SU-DHL-6 (cell line): ENCODE measurements at regions not wholly inside any gene's neighbourhood (a gene's known extent, or its start where the extent isn't known, plus 50 kb on each side); places are given as distances from the start of the nearest gene placed in this dataset.

ENCODE experiments used
- H2AFZ ChIP-seq: fragments of 200-600 bp; sonication (generic); 2 replicates; pipeline ENCODE4 v1.6.1; 2014; ENCODE audit warnings: low read depth, mild to moderate bottlenecking, moderate library complexity, mixed read lengths, antibody characterized with exemption, low read length; ENCODE audit not compliant: severe bottlenecking
- H3F3A ChIP-seq: fragments of 200-600 bp; shearing (Covaris generic); 2 replicates; pipeline ENCODE4 v1.6.0; 2016; ENCODE audit warnings: antibody characterized with exemption, mild to moderate bottlenecking; ENCODE audit not compliant: insufficient read depth
- H3K27ac ChIP-seq: fragments of 200-600 bp; sonication (generic); 2 replicates; pipeline ENCODE4 v1.5.1; 2016; ENCODE audit warnings: low read depth, mild to moderate bottlenecking, low read length, moderate library complexity, mixed read lengths
- H3K27me3 ChIP-seq: fragments of 200-600 bp; sonication (generic), shearing (Covaris generic); 2 replicates; pipeline ENCODE4 v1.6.0; 2014; ENCODE audit warnings: mild to moderate bottlenecking, low read length
- H3K36me3 ChIP-seq: fragments of 200-600 bp; sonication (generic); 2 replicates; pipeline ENCODE4 v1.6.1; 2014; ENCODE audit warnings: mild to moderate bottlenecking, low read length, mixed read lengths
- H3K4me2 ChIP-seq: fragments of 300-600, 200-600 bp; shearing (Covaris generic), sonication (generic); 2 replicates; pipeline ENCODE4 v1.6.0; 2014; ENCODE audit warnings: low read length, low read depth, mild to moderate bottlenecking; ENCODE audit not compliant: poor library complexity, severe bottlenecking
- H3K4me3 ChIP-seq: fragments of 200-600 bp; sonication (generic); 2 replicates; pipeline ENCODE4 v1.5.1; 2014; ENCODE audit warnings: antibody characterized with exemption, low read length, mild to moderate bottlenecking, mixed read lengths; ENCODE audit not compliant: insufficient read depth, poor library complexity, severe bottlenecking
- H3K79me2 ChIP-seq: fragments of 200-600 bp; sonication (generic); 2 replicates; pipeline ENCODE4 v1.6.1; 2014; ENCODE audit warnings: mild to moderate bottlenecking, low read length, moderate library complexity; ENCODE audit not compliant: insufficient read depth
- H3K9ac ChIP-seq: fragments of 200-600 bp; sonication (generic); 2 replicates; pipeline ENCODE4 v1.7.0; 2014; ENCODE audit warnings: mild to moderate bottlenecking, low read length
- H3K9me2 ChIP-seq: fragments of 200-600 bp; sonication (generic); replicated peaks from 2 replicates; pipeline ENCODE4 v1.6.1; 2014; ENCODE audit warnings: low read length; ENCODE audit not compliant: insufficient read depth
- H3K9me3 ChIP-seq: fragments of 200-600 bp; sonication (generic); 2 replicates; pipeline ENCODE4 v1.6.1; 2014; ENCODE audit warnings: low read length, mixed read lengths; ENCODE audit not compliant: insufficient read depth
- H4K20me1 ChIP-seq: fragments of 200-600 bp; sonication (generic); 2 replicates; pipeline ENCODE4 v1.6.1; 2014; ENCODE audit warnings: low read depth, mild to moderate bottlenecking, antibody characterized with exemption, low read length, moderate library complexity, mixed read lengths
- EZH2phosphoT487 ChIP-seq: fragments of 200-600 bp; sonication (generic), shearing (Covaris generic); conservative IDR thresholded peaks from 2 replicates; pipeline ENCODE4 v1.6.1; 2018; ENCODE audit warnings: mild to moderate bottlenecking, antibody characterized with exemption, low read length, moderate library complexity, mixed read lengths
- TF ChIP-seq, protein P1 (sequence below): fragments of 200-600 bp; sonication (generic); IDR thresholded peaks from one replicate; pipeline ENCODE4 v1.5.1; 2017; ENCODE audit warnings: antibody characterized with exemption, mild to moderate bottlenecking, low read length, moderate library complexity; ENCODE audit not compliant: insufficient read depth, poor library complexity, severe bottlenecking

DNA sequence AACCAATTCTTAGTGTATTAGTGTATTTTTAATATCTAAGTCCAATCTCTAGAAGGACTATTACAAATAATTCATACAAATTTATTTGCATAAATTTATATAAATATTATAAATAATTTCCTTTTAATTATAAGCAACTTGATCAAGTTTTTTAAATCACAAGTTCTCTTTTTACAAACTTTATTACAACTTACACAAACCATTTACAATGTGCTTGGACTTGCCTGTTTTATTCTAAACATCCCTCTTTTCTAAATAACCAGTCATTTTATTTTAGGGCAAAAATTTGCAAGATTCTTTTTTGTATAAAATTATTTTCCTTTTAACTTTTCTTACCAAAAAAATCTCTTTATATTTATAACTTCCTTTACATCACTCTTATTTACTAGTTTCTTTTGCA is 83.5 kb upstream of the SYNCRIP start:
- no peaks in the 10 kb centered on the region for H3K36me3 ChIP-seq
- no peak overlapping the region for H2AFZ ChIP-seq
- no peaks in the 10 kb centered on the region for H3K27me3 ChIP-seq
- no peaks in the 10 kb centered on the region for H3K79me2 ChIP-seq
- H3K9me3 ChIP-seq, result peaks cover 19% of the 10 kb centered on the region; the same call in 1 of the 2 replicates
- H3K27ac ChIP-seq, result no peak overlapping the region
- no peaks in the 10 kb centered on the region for H3K9me2 ChIP-seq
- H3K4me3 ChIP-seq, result no peak overlapping the region
- H4K20me1 ChIP-seq, result no peaks in the 10 kb centered on the region
- no peak overlapping the region for H3K4me2 ChIP-seq
- H3K9ac ChIP-seq, result no peak overlapping the region
- no peak for TF ChIP-seq EZH2phosphoT487
- TF ChIP-seq, protein P1, sequence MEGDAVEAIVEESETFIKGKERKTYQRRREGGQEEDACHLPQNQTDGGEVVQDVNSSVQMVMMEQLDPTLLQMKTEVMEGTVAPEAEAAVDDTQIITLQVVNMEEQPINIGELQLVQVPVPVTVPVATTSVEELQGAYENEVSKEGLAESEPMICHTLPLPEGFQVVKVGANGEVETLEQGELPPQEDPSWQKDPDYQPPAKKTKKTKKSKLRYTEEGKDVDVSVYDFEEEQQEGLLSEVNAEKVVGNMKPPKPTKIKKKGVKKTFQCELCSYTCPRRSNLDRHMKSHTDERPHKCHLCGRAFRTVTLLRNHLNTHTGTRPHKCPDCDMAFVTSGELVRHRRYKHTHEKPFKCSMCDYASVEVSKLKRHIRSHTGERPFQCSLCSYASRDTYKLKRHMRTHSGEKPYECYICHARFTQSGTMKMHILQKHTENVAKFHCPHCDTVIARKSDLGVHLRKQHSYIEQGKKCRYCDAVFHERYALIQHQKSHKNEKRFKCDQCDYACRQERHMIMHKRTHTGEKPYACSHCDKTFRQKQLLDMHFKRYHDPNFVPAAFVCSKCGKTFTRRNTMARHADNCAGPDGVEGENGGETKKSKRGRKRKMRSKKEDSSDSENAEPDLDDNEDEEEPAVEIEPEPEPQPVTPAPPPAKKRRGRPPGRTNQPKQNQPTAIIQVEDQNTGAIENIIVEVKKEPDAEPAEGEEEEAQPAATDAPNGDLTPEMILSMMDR, result no peak
- H3F3A ChIP-seq, result no peaks in the 10 kb centered on the region

DNA sequence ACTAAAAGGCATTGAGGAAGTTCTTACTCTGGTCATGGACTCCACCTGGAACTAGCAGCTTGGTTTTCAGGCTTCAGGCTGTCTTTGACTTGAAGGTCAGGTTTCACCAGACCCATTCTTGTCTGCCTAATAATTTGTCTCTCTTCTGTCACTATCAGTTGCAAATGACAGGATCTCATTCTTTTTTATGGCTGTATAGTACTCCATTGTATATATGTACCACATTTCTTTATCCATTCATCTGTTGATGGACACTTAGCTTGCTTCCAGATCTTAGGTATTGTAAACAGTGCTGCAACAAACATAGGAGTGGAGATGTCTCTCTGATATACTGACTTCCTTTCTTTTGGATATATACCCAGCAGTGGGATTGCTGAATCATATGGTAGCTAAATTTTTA is 73.1 kb upstream of the SYNCRIP start:
- 0 out of 2 replicates have a peak, but pooled peaks cover 5% of the 10 kb centered on the region for H3K9me3 ChIP-seq
- H3K27me3 ChIP-seq, result no peaks in the 10 kb centered on the region
- H3K4me2 ChIP-seq, result no peak overlapping the region
- no peaks in the 10 kb centered on the region for H3K79me2 ChIP-seq
- no peak overlapping the region for H3K9ac ChIP-seq
- H3K9me2 ChIP-seq, result no peaks in the 10 kb centered on the region
- TF ChIP-seq EZH2phosphoT487, result no peak
- TF ChIP-seq, protein P1, result no peak
- H2AFZ ChIP-seq, result no peak overlapping the region
- no peak overlapping the region for H3K4me3 ChIP-seq
- H4K20me1 ChIP-seq, result no peaks in the 10 kb centered on the region
- H3K36me3 ChIP-seq, result no peaks in the 10 kb centered on the region
- H3K27ac ChIP-seq, result no peak overlapping the region
- no peaks in the 10 kb centered on the region for H3F3A ChIP-seq

DNA sequence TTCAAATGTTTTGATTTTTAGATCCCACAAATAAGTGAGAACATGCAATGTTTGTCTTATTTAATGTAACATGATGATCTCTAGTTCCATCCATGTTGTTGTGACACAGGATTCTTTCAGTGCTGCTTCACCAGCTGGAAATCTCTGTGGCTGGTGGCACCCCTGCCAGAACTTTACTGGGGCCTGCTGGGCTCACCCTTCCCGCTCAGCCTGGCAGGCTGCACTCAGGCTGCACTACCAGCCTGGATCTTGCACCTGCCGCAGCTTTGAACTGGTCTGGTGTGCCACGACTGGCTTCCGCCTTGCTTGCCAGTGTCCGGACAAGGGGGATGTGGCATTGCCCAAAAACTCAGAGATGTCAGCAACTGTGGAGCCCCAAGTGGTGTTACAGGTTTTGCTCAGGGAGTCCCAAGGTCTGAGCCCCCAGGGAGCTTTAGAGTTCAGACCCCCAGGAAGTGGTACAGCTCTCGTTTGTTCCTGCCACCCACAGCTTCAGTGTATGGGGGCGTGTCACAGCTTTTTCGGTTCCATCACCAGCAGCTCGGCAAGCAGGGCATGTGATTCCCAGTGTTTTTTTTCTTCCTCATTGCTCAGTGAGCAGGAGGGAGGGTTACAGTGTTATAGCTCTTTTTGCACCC is 72.3 kb upstream of the SYNCRIP start:
- H3K9me3 ChIP-seq, result 0 out of 2 replicates have a peak, but pooled peaks cover 5% of the 10 kb centered on the region
- no peaks in the 10 kb centered on the region for H4K20me1 ChIP-seq
- no peak overlapping the region for H2AFZ ChIP-seq
- H3K4me2 ChIP-seq, result no peak overlapping the region
- no peak for TF ChIP-seq EZH2phosphoT487
- TF ChIP-seq, protein P1, result no peak
- H3K79me2 ChIP-seq, result no peaks in the 10 kb centered on the region
- H3K36me3 ChIP-seq, result no peaks in the 10 kb centered on the region
- H3K27ac ChIP-seq, result no peak overlapping the region
- no peak overlapping the region for H3K4me3 ChIP-seq
- no peaks in the 10 kb centered on the region for H3K9me2 ChIP-seq
- H3K9ac ChIP-seq, result no peak overlapping the region
- H3F3A ChIP-seq, result no peaks in the 10 kb centered on the region
- no peaks in the 10 kb centered on the region for H3K27me3 ChIP-seq
